GM21576 (cell line): ENCODE measurements at regions not wholly inside any gene's neighbourhood (a gene's known extent, or its start where the extent isn't known, plus 50 kb on each side); places are given as distances from the start of the nearest gene placed in this dataset.

Source experiments
- ATAC-seq: cut with Tn5 transposase; IDR thresholded peaks from one replicate; pipeline ENCODE4 v1.9.1; 2021; ENCODE audit warnings: mild to moderate bottlenecking, moderate library complexity; ENCODE audit not compliant: unreplicated experiment

GRCh38 chr13:107365466-107366215 is 797.7 kb upstream of the ARGLU1 start:
- ATAC-seq, result no peak

- no peak for ATAC-seq
Measured at GRCh38 chr13:107364658-107365057, 796.7 kb upstream of the ARGLU1 start.

- no peak for ATAC-seq
Measured at GRCh38 chr13:107361666-107362065, 793.7 kb upstream of the ARGLU1 start.

- ATAC-seq, result no peak
Measured at GRCh38 chr13:107360010-107360409, 792.1 kb upstream of the ARGLU1 start.

- ATAC-seq, result no peak
Measured at GRCh38 chr13:107358866-107359265, 790.9 kb upstream of the ARGLU1 start.

GRCh38 chr13:107351305-107351704 is 783.4 kb upstream of the ARGLU1 start:
- no peak for ATAC-seq

GRCh38 chr13:107348925-107349324 is 781.0 kb upstream of the ARGLU1 start:
- ATAC-seq, result no peak

- no peak for ATAC-seq
Measured at GRCh38 chr13:107348471-107348870, 780.5 kb upstream of the ARGLU1 start.

- ATAC-seq, result no peak
Measured at GRCh38 chr13:107347641-107348369, 779.9 kb upstream of the ARGLU1 start.

GRCh38 chr13:107342747-107343146 is 774.8 kb upstream of the ARGLU1 start:
- no peak for ATAC-seq

- ATAC-seq, result no peak
Measured at GRCh38 chr13:107339209-107339608, 771.3 kb upstream of the ARGLU1 start.

- ATAC-seq, result no peak
Measured at GRCh38 chr13:107332188-107332587, 764.3 kb upstream of the ARGLU1 start.

GRCh38 chr13:107331359-107331758 is 763.4 kb upstream of the ARGLU1 start:
- no peak for ATAC-seq

- no peak for ATAC-seq
Measured at GRCh38 chr13:107330484-107330883, 762.5 kb upstream of the ARGLU1 start.

- ATAC-seq, result no peak
Measured at GRCh38 chr13:107329991-107330390, 762.1 kb upstream of the ARGLU1 start.

GRCh38 chr13:107324416-107325204 is 756.7 kb upstream of the ARGLU1 start:
- no peak for ATAC-seq

GRCh38 chr13:107322228-107322627 is 754.3 kb upstream of the ARGLU1 start:
- no peak for ATAC-seq

- no peak for ATAC-seq
Measured at GRCh38 chr13:107305178-107305577, 737.2 kb upstream of the ARGLU1 start.

- ATAC-seq, result no peak
Measured at GRCh38 chr13:107301724-107302374, 733.9 kb upstream of the ARGLU1 start.

- no peak for ATAC-seq
Measured at GRCh38 chr13:107299717-107300116, 731.8 kb upstream of the ARGLU1 start.

- ATAC-seq, result no peak
Measured at GRCh38 chr13:107296804-107297203, 728.9 kb upstream of the ARGLU1 start.
